NCI-H226 (cell line): ENCODE measurements at regions not wholly inside any gene's neighbourhood (a gene's known extent, or its start where the extent isn't known, plus 50 kb on each side); places are given as distances from the start of the nearest gene placed in this dataset.
"Not testable (repeated sequence)": the region's sequence is repeated elsewhere in the genome, so short reads cannot be mapped to it uniquely, and the experiment has no call there.

Experiments
- DNase-seq: peaks from one replicate; pipeline ENCODE4 v3.0.0-alpha.2; 2015

DNA sequence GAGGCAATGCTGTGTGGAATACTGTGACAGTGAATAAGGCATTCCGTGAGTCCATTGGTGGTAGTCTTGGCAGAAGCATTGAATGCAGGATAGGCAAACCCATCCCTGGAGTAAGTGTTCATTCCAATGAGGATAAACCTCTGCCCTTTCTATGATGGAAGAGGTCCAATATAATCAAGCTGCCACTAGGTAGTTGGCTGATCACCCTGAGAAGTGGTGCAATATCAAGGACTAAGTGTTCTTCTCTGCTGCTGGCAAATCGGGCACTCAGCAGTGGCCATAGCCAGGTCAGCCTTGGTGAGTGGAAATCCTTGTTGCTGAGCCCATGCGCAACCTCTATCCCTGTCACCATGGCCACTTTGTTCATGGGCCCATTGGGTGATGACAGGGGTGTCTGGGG is 70.1 kb downstream of the FBXO4 start:
- no peak for DNase-seq

DNA sequence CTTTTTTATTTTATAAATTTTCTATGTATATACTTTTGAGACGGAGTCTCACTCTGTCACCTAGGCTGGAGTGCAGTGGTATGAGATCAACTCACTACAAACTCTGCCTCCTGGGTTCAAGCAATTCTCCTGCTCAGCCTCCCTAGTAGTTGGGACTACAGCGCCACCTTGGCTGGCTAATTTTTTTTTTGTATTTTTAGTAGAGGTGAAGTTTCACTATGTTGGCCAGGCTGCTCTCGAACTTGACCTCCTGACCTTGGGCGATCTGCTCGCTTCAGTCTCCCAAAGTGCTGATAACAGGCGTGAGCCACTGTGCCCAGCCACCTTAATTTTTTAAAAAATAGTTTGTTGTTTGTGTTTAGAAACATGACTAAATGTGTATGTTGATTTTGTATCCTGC is 76.6 kb downstream of the FBXO4 start:
- no peak for DNase-seq

DNA sequence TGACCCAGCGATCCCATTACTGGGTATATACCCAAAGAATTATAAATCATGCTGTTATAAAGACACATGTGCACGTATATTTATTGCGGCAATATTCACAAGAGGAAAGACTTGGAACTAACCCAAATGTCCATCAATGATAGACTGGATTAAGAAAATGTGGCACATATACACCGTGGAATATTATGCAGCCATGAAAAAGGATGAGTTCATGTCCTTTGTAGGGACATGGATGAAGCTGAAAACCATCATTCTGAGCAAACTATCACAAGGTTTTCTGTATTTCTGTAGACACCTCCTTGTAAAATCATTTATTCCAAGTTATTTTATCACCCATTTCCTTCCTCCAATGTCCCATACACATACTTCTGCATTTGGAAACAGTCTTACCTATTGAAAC is 78.8 kb downstream of the FBXO4 start:
- not testable (repeated sequence) for DNase-seq

- DNase-seq = no peak
These were observed 80.6 kb downstream of the FBXO4 start for GRCh38 chr5:42005561-42006153.

- DNase-seq = no peak
These were observed 88.5 kb downstream of the FBXO4 start for GRCh38 chr5:42013561-42013960.

DNA sequence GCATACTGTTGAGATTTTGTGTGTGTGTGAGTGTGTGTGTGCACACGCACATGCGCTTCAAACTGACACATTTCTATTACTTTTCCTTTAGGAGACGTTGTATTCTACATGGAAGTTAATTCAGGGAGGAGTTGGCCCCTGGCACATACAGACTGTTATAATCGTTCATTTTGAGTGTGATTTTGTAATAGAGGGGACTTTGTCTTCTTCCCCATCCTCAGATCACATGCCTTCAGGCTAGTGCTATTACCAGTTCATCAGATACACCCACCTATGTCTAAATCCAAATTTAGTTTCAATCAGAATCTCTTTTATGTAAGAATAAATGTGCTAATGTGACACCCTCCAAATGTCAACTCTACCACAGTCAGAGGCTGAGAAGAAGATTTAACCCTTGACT is 90.2 kb downstream of the FBXO4 start:
- no peak for DNase-seq

GRCh38 chr5:42015681-42016080 is 90.6 kb downstream of the FBXO4 start:
- DNase-seq = no peak

DNA sequence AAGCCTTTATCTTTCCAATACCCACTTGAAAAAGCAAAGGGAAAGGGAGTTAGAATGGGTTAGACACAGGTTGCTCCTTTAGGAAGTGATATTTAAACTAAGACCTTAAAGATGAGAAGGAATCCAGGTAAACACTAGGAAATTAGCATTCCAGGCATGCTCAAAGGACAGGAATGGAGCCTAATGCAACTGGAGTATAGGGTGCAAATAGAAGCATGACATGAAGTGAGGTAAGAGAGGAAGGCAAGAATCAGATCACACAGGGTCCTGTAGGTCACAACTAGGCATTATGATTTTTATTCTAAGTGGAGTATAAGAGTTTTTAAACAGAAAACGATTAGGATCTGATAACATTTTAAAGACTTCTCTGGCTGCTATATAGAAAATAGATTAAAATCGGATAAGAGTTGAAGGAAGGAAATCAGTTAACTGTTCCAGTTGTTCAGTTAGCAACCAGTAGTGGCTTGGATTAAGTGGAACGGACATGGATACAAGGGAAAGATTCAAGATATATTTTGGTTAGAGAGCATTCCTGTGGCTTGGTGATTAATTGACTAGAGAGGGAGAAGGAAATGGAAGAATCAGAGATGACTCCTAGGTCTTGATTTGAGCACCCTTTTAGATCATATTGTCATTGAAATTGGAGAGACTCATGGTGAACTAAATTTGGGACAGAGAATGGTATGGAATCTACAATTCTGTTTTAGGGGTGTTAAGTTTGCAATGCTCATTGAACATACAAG is 95.9 kb downstream of the FBXO4 start:
- peak; percentile 26 for DNase-seq

GRCh38 chr5:42021923-42022322 is 96.8 kb downstream of the FBXO4 start:
- no peak for DNase-seq

GRCh38 chr5:42022383-42022972 is 97.4 kb downstream of the FBXO4 start:
- no peak for DNase-seq

DNA sequence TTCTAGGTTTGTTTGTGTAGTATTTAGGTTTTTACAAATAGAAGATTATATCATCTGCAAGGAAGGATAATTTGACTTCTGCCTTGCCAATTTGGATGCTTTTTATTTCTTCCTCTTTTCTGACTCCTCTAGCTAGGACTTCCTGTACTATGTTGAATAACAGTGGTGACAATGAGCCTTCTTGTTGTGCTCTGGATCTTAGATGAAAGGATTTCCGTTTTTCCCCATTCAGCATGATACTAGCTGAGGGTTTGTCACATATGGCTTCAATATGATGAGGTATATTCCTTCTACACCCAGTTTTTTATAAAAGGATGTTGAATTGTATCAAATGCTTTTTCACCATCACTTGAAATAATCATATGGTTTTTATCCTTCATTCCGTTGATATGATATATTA is 101.4 kb downstream of the FBXO4 start:
- DNase-seq = no peak

DNA sequence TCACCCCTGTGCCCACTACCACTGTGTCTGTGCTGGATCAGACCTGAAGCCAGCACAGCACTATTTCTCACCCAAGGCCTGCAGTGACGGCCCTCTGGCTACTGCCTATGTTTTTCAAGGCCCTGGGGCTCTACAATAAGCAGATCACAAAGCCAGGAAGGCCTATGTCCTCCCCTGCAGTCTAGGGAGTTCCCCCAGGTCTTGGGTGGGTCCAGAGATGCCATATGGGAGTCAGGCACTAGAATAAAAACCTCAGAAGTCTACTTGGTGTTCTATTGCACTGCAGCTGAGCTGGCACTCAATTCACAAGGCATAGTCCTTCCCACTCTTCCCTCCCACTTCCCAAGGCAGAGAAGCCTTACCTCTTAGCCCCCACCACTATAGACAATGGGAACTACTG is 107.1 kb downstream of the FBXO4 start:
- no peak for DNase-seq

DNA sequence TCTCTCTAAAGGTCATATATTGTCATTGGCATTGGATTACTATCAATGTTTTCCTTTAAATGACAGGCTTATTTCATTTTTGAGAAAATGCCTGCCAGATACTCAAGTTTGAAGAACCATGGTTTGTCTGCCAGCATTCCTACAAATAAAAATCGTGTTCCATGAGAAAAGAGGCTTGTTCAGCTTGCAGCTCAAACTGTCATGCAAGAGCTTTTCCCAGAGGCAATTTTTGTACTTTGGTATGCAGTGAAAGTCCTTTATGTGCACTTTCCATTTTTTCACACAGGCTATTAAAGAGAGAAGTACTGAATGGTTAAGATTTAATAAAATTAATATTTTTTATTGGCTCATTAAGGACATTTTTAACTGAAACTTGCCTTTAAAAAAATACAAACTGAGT is 110.4 kb downstream of the FBXO4 start:
- DNase-seq = no peak

DNA sequence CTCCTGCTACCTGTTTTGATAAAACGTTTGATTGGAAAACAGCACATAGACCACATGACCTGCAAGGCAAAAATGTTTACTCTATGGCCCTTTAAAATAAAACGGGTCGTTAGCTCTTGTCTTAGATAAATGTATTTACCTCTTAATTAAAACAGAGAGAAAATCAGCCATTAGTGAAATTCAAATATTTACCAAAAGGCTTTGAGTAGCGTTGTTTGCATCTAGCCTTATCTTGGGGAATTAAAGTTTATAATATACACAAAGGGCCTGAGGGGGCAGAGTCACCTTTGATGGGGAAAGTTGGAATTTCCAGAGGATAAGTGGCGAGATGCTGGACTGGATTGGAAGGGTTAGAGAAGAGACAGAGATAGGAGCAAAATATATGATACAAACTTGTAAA is 111.3 kb downstream of the FBXO4 start:
- DNase-seq = no peak

- DNase-seq = no peak
These were observed 112.4 kb downstream of the FBXO4 start for GRCh38 chr5:42037379-42037932.

- DNase-seq = no peak
These were observed 118.3 kb downstream of the FBXO4 start for GRCh38 chr5:42043400-42043799.

DNA sequence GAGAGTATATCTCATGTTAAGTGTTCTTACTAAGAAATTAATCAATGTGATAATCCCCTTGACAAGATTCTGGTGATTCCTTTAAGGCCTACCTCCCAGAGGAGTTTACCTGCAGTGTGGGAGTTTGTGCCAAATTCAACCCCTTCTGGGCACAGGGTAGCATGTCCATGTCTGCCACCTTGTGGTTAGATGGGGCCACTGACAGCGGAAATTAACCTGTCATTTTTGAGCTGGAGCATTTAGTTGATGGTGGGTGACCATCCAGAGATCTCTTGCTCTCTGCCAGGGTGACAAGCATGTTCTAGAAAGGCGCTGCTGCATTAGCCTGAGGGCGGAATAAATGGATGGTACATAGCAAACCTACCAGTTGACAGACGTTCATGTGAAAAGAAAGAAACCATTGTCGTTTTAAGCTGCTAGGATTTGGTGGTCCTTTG is 132.2 kb downstream of the FBXO4 start:
- DNase-seq = no peak

DNA sequence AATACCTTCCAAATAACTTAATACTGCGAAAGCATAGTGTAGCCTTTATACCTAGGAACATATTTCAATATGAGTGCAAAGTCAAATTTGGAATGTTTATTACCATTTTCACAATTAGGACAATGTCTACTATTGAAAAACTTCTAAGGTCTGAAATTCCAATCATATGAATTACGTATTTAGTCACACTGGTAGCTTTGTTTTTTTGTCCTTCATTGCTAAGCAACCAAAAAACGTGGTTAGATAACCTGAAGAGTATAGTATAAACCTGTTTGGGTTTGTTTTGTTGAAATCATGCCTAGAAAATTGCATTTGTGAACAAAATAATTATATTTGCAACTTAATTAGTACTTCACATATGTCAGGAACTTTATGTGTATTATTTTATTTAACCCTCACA is 134.2 kb downstream of the FBXO4 start:
- peak; percentile 22 for DNase-seq

DNA sequence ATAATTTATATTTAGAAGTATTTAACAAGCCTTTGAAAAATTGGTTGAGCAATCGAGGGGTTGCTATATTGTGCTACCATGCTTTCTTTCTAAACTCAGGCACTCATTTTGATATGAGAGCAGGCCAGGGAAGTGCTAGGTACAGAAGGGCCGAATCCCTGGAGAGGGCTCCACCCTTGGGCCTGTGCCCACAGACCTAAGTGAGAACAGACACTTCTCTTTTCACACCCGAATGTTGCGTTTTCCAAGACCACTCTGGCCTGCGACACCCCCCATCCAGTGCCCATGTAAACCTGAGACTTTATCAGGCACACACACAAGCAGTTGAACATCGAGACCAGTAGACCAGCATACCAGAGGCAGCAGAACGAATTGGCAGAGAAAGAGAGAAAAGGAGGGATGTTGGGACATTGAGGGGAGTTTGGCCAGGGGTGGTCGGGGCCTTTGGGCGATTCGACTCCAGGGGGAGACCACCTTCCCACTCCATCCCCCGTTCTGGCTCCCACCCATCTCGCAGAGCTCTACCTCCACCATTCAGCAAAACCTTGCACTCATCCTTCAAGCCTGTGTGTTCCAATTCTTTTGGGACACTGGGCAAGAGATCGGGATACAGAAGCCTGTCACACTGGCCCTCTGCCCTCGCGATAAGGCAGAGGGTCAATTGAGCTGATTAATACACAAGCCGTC is 134.8 kb downstream of the FBXO4 start:
- DNase-seq = no peak

DNA sequence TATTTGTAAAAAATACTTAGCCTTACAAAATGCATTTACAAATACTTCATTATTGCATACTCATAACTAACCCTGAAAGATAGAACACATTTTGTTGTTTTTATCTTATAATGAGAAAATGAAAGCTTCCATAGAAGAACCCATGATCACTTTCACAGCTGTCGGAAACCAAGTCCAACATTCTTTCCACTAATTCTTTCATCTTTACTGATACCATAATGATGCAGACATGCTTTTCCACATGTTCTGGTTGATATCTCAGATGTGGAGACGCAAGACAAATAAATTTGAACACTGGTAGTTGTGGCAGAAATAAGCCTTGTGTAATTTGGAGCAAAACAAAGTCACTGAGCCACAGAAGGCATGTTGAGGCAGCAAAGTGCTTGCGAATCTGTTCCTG is 136.0 kb downstream of the FBXO4 start:
- DNase-seq = no peak

- peak; percentile 17 for DNase-seq
These were observed 139.7 kb downstream of the FBXO4 start for GRCh38 chr5:42064821-42065220.

GRCh38 chr5:42066131-42066530 is 141.1 kb downstream of the FBXO4 start:
- no peak for DNase-seq

DNA sequence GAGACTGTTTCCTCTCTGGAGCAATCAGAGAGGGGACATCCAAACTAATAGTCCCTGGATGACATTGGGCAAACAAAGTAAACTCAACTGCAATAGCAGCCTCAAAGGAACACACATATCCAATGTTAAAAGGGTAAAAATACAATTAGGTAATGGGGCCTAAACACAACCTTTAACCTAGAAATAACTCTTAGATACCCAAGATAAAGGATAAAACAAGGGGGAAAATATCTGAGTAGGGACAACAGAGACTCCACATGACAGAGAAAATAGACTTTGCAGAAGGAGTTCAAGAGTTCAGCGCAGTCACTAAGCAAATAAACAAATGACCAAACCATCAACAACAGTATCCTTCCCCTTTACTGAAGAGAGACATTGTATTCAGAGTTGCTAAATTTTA is 149.3 kb downstream of the FBXO4 start:
- no peak for DNase-seq

GRCh38 chr5:42089705-42090104 is 164.6 kb downstream of the FBXO4 start:
- DNase-seq = no peak
